Esophagus squamous epithelium (tissue), 5 donors: ENCODE measurements at regions not wholly inside any gene's neighbourhood (a gene's known extent, or its start where the extent isn't known, plus 50 kb on each side); places are given as distances from the start of the nearest gene placed in this dataset.
A peak's percentile ranks its signal among the peaks of the same experiment; 100 is the strongest.

Source experiments
- DNase-seq: peaks from one replicate; lab custom pipeline; 2025; lab: John Stamatoyannopoulos, UW
- H3K27ac ChIP-seq, 4 donors: fragments of 200-600 bp; sonication (generic); one replicate each; pipeline ENCODE4 v1.5.1; 2016 to 2019; ENCODE audit warnings: mild to moderate bottlenecking in 1 of 4
- H3K27me3 ChIP-seq, 4 donors: fragments of 200-600 bp; sonication (generic); 1 replicate in 3 of 4; 2 replicates in 1 of 4; pipeline versions ENCODE4 v1.5.1 to v1.6.0; 2017 to 2021; ENCODE audit warnings: antibody characterized with exemption in 1 of 4
- H3K36me3 ChIP-seq, 3 donors: fragments of 200-600 bp; sonication (generic); one replicate each; pipeline ENCODE4 v1.5.1; 2016 to 2019
- H3K4me1 ChIP-seq, 3 donors: fragments of 200-600 bp; sonication (generic); one replicate each; pipeline ENCODE4 v1.5.1; 2017 to 2019
- H3K4me3 ChIP-seq, 4 donors: fragments of 200-600 bp; sonication (generic); 1 replicate in 3 of 4; 2 replicates in 1 of 4; pipeline ENCODE4 v1.5.1; 2016 to 2019; ENCODE audit warnings: mild to moderate bottlenecking in 2 of 4, moderate library complexity in 1 of 4
- H3K9me3 ChIP-seq, 3 donors: fragments of 200-600 bp; sonication (generic); one replicate each; pipeline ENCODE4 v1.5.1; 2016 to 2019
- POLR2A ChIP-seq, 4 donors: fragments of 450-650 bp; IDR thresholded peaks; one replicate each; pipeline ENCODE4 v1.6.1; 2017; ENCODE audit warnings: antibody characterized with exemption in 4 of 4, mild to moderate bottlenecking in 4 of 4, moderate library complexity in 3 of 4
- WGBS, 2 donors: methylation state at CpG; one replicate each; pipeline ENCODE4 v1.1.5; 2018; 5-methylcytosine and 5-hydroxymethylcytosine counted together
- intact Hi-C: fragments of 100-400 bp; cut with DNase I; formaldehyde crosslinking; loops from one replicate; pipeline ENCODE4 v1.15.0; 2022
- TF ChIP-seq, protein P1 (sequence below), 6 experiments: fragments of 450-650 bp in 4 of 6; fragments of 200-600 bp in 2 of 6; sonication (generic) in 2 of 6; IDR thresholded peaks; one replicate each; pipeline ENCODE4 v1.5.1; 2016 to 2019; ENCODE audit warnings: antibody characterized with exemption in 6 of 6, mild to moderate bottlenecking in 4 of 6, moderate library complexity in 4 of 6
- donor health status: DM: yes; HTN: yes; CAD: no.

- TF ChIP-seq, protein P1, sequence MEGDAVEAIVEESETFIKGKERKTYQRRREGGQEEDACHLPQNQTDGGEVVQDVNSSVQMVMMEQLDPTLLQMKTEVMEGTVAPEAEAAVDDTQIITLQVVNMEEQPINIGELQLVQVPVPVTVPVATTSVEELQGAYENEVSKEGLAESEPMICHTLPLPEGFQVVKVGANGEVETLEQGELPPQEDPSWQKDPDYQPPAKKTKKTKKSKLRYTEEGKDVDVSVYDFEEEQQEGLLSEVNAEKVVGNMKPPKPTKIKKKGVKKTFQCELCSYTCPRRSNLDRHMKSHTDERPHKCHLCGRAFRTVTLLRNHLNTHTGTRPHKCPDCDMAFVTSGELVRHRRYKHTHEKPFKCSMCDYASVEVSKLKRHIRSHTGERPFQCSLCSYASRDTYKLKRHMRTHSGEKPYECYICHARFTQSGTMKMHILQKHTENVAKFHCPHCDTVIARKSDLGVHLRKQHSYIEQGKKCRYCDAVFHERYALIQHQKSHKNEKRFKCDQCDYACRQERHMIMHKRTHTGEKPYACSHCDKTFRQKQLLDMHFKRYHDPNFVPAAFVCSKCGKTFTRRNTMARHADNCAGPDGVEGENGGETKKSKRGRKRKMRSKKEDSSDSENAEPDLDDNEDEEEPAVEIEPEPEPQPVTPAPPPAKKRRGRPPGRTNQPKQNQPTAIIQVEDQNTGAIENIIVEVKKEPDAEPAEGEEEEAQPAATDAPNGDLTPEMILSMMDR (IDR thresholded peaks at IDR 0.05), result no peak
- TF ChIP-seq POLR2A (IDR thresholded peaks at IDR 0.05), result no peak
- no peak for DNase-seq
- Histone ChIP-seq H3K9me3 (peaks cover 0 to 6% (median 5%) of the 10 kb centered on the region in 3 donors), H3K4me3 (no peak overlapping the region), H3K36me3 (no peaks in the 10 kb centered on the region), H3K4me1 (no peaks in the 10 kb centered on the region), H3K27ac (no peak overlapping the region), H3K27me3 (peaks cover 0 to 6% (median 0%) of the 10 kb centered on the region in 4 donors)
- intact Hi-C loops, result no loop called here
- WGBS, 2 donors, result 66 to 94% methylated on average over 2 of the region's 2 CpGs
These were observed 315.6 kb upstream of the SPRY2 start for GRCh38 chr13:80656512-80656904.

DNA sequence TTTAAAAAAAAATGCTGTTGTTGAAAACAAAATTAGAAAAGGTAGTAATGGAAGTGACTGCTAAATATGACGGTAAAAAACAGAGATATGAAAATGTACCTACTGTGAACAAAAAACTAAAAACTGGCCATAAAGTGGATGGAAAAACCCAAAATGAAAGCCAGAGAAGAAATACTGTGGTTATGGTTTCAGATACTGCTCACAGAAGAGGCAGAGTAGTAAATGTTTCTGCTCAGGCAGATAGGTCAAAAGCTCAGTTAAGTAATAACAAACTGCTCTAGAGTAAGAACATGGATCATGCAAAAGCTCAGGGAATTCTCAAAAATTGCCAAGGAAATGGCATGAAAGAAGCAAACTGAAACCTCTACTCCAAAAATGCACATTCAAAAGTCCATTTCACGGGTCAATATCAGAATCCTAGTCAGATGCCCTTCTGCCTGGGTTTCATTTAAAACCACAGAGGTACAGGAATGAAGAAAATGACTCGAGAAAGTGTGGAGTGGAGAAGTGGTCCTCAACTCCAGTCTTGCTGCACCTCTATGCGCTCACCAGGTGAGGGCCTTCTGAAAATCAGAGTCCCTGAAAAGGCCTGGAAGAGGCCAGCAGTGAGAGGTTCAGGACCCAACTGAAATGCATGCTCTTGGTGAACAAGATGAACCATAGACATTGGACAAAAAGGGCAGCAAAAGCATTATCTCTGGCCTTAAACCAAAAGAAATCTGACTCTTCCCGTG lies 315.0 kb upstream of the SPRY2 start:
- no peak for TF ChIP-seq POLR2A (IDR thresholded peaks at IDR 0.05)
- TF ChIP-seq, protein P1 (IDR thresholded peaks at IDR 0.05), result no peak
- 76 to 85% methylated on average over 5 of the region's 5 CpGs for WGBS, 2 donors
- intact Hi-C loops, result no loop called here

DNA sequence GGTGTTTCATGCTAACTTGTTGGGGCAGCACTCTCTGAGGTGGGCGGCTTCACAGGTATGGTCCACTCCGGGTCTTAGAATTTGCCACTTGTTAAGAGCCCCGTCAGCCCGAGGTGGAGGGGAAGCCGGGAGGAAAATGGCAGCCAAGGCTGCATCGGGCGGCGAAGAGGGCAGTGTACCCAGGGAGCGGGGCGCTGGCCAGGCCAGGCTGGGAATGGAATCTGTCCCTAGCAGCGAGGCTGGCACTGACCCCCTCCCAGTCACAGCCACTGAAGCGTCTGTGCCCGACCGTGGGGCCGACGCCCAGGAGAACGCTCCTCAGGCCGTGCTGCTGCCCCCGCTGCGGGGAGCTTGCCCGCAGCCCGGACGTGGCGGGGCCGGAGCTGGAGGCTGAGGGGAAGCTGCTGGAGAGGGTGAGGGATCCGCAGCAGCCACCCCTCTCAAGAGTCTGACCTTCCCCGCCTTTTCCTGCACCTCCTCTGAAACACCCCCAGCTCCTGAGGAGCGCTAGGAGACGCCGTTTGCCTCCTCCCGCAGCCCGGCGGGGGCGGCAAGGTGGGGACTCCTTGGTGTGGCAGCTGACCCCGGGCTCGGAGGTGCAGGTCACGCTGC lies 313.8 kb upstream of the SPRY2 start:
- Histone ChIP-seq H3K36me3 (no peaks in the 10 kb centered on the region), H3K27me3 (peaks cover 0 to 6% (median 0%) of the 10 kb centered on the region in 4 donors), H3K9me3 (peaks cover 0 to 6% (median 5%) of the 10 kb centered on the region in 3 donors), H3K4me1 (no peaks in the 10 kb centered on the region), H3K27ac (no peak overlapping the region), H3K4me3 (peak overlapping the region in 3 of 4 donors; percentile 8 to 22 (median 18))
- intact Hi-C loops, result no loop called here
- no peak for DNase-seq
- WGBS, 2 donors, result 35 to 67% methylated on average over 12 to 14 of the region's 37 CpGs
- TF ChIP-seq POLR2A (IDR thresholded peaks at IDR 0.05), result no peak
- TF ChIP-seq, protein P1 (IDR thresholded peaks at IDR 0.05), result no peak

More for the DNA sequence above, 315.0 kb upstream of the SPRY2 start:
- Histone ChIP-seq H3K4me3 (no peak overlapping the region), H3K4me1 (no peaks in the 10 kb centered on the region), H3K9me3 (peaks cover 0 to 6% (median 5%) of the 10 kb centered on the region in 3 donors), H3K36me3 (no peaks in the 10 kb centered on the region), H3K27ac (no peak overlapping the region), H3K27me3 (peaks cover 0 to 6% (median 0%) of the 10 kb centered on the region in 4 donors)
- DNase-seq, result no peak

DNA sequence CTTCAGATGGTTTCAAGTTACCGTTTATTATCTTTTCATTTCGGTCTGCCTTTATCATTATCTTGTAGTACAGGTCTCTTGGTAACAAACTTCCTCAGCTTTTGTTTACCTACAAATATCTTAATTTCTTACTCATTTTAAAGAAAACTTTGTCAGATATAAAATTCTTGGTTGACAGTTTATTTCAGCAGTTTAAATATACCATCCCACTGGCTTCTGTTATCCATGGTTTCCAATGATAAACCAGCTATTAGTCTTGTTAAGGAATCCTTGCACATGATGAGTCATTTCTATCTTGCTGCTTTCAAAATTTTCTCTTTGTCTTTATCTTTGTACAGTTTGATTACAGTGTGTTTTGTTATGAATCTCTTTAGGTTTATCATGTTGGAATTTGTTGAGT lies 308.3 kb upstream of the SPRY2 start:
- DNase-seq, result no peak
- WGBS, 2 donors, result 88 to 90% methylated on average over 2 of the region's 2 CpGs
- Histone ChIP-seq H3K27ac (no peak overlapping the region), H3K9me3 (no peaks in the 10 kb centered on the region), H3K36me3 (no peaks in the 10 kb centered on the region), H3K4me3 (no peak overlapping the region), H3K27me3 (no peaks in the 10 kb centered on the region), H3K4me1 (no peaks in the 10 kb centered on the region)
- intact Hi-C loops, result no loop called here
- TF ChIP-seq, protein P1 (IDR thresholded peaks at IDR 0.05), result no peak
- no peak for TF ChIP-seq POLR2A (IDR thresholded peaks at IDR 0.05)

DNA sequence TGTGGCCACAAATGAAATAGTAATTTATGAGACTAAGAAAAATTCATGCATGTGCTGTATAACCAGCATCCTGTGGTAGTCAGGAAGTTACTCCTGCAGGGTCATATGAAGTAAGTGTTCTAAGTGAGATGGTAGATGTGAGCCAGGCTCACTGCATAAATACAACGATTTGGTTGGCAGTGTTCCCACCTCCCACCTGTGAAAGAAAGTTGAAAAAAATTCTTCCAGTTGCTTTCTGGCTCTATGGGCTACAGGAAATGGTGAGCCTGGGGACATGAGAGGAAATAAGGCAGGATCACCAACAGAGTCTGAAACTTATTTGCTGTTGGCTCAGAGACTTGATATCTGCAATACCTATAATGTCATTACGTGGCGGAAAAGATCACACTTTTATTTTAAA lies 301.7 kb upstream of the SPRY2 start:
- Histone ChIP-seq H3K4me1 (no peaks in the 10 kb centered on the region), H3K27me3 (no peaks in the 10 kb centered on the region), H3K27ac (no peak overlapping the region), H3K9me3 (no peaks in the 10 kb centered on the region), H3K36me3 (no peaks in the 10 kb centered on the region), H3K4me3 (no peak overlapping the region)
- TF ChIP-seq POLR2A (IDR thresholded peaks at IDR 0.05), result no peak
- TF ChIP-seq, protein P1 (IDR thresholded peaks at IDR 0.05), result no peak
- 60 to 66% methylated on average over 3 of the region's 3 CpGs for WGBS, 2 donors
- no peak for DNase-seq
- intact Hi-C loops, result no loop called here
